A673 (cell line): ENCODE measurements at regions not wholly inside any gene's neighbourhood (a gene's known extent, or its start where the extent isn't known, plus 50 kb on each side); places are given as distances from the start of the nearest gene placed in this dataset.

Experiments
- BruUV-seq: library from RNA; stranded (reverse); fragments of 400-500 nt; replicated peaks from 2 replicates; lab custom pipeline; 2021; lab: Mats Ljungman, UMichigan
- CTCF ChIA-PET: fragments of 300-600 bp; sonication (Branson Sonifier 250); formaldehyde crosslinking; loops from one replicate; lab custom pipeline; 2022; ENCODE audit warnings: antibody characterized with exemption; lab: Charles Lee
- POLR2A ChIA-PET: fragments of 300-600 bp; sonication (Branson Sonifier 250); formaldehyde crosslinking; loops from one replicate; lab custom pipeline; 2022; ENCODE audit warnings: antibody characterized with exemption; ENCODE audit not compliant: low non-redundant PET; lab: Charles Lee
- DNase-seq: peaks from one replicate; pipeline ENCODE4 v3.0.0-alpha.2; 2015; ENCODE audit warnings: low spot score
- H3K27ac ChIP-seq: fragments of 200-600 bp; sonication (generic); 2 replicates; pipeline ENCODE4 v1.5.1; 2016; ENCODE audit warnings: mixed run types, low read depth, mild to moderate bottlenecking, mixed read lengths, antibody characterized with exemption, low read length; ENCODE audit not compliant: poor library complexity, severe bottlenecking
- H3K27me3 ChIP-seq: fragments of 200-600 bp; sonication (generic); replicated peaks from 2 replicates; pipeline ENCODE4 v1.6.1; 2017; ENCODE audit warnings: mixed run types, low read depth, mild to moderate bottlenecking, mixed read lengths, antibody characterized with exemption, low read length; ENCODE audit not compliant: insufficient read depth, poor library complexity
- H3K36me3 ChIP-seq: fragments of 200-600 bp; sonication (generic); 2 replicates; pipeline ENCODE4 v1.6.1; 2016; ENCODE audit warnings: mixed run types, mild to moderate bottlenecking, mixed read lengths, antibody characterized with exemption, low read length; ENCODE audit not compliant: insufficient read depth, poor library complexity, severe bottlenecking
- H3K4me1 ChIP-seq: fragments of 200-600 bp; sonication (generic); 2 replicates; pipeline ENCODE4 v1.6.1; 2017; ENCODE audit warnings: mixed run types, mild to moderate bottlenecking, mixed read lengths, antibody characterized with exemption, low read length; ENCODE audit not compliant: insufficient read depth, poor library complexity, severe bottlenecking
- H3K4me3 ChIP-seq: fragments of 200-600 bp; sonication (generic); 2 replicates; pipeline ENCODE4 v1.5.1; 2016; ENCODE audit warnings: low read depth, mixed run types, mild to moderate bottlenecking, mixed read lengths, low read length; ENCODE audit not compliant: poor library complexity, severe bottlenecking
- H3K9me3 ChIP-seq: fragments of 200-600 bp; sonication (generic); 2 replicates; pipeline ENCODE4 v1.6.1; 2016; ENCODE audit warnings: mixed run types, low read depth, mild to moderate bottlenecking, mixed read lengths, antibody characterized with exemption, low read length; ENCODE audit not compliant: poor library complexity, severe bottlenecking
- EZH2 ChIP-seq: fragments of 200-600 bp; sonication (generic); IDR thresholded peaks from 2 replicates; pipeline ENCODE4 v1.6.1; 2017; ENCODE audit warnings: borderline replicate concordance, low read depth, mild to moderate bottlenecking, mixed read lengths, antibody characterized with exemption, low read length; ENCODE audit not compliant: poor library complexity, severe bottlenecking
- intact Hi-C: fragments of 100-400 bp; cut with micrococcal nuclease; formaldehyde crosslinking; loops from one replicate; pipeline ENCODE4 v1.10.0; 2022; ENCODE audit not compliant: unreplicated experiment
- TF ChIP-seq, protein P1 (sequence below): fragments of 300-800, 200-600 bp; sonication (generic); conservative IDR thresholded peaks from 2 replicates; pipeline ENCODE4 v1.5.1; 2017; ENCODE audit warnings: low read depth, mild to moderate bottlenecking, antibody characterized with exemption, low read length, moderate library complexity, mixed read lengths

DNA sequence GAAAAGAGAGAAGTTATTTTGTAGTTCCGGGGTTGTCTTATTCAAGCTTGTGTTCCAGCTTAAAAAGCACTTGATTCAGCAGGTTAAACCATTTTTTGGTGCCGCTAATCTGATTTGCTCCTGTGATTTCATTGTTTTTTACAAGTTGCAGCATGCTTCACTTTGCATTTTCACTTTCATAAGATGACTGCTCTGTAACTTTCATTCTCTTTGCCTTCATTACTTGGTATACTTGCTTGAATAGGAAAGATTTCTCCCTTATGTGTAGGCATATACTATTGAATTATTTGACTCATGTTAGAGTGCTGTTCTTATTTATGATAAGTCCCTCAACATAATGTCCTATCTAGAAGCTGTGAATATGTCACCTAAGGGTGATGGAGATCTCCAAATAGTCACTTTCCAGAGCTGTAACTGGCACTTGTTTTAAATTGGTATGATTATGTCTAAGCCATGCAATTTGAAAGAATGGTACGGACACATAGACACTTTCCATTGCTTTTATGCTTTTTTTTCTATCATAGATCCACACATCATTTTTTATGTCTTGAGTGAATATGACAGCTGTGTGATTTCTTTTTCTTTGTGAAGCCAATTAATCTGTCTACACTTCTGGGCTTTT, 254.5 kb downstream of the DSEL start:
- ChIA-PET CTCF (no interaction called here), POLR2A (no interaction called here)
- DNase-seq = no peak
- Histone ChIP-seq H3K9me3 (no peaks in the 10 kb centered on the region), H3K27me3 (no peaks in the 10 kb centered on the region), H3K4me3 (no peak overlapping the region), H3K4me1 (no peaks in the 10 kb centered on the region), H3K27ac (no peak overlapping the region), H3K36me3 (no peaks in the 10 kb centered on the region)
- intact Hi-C loops = no loop called here
- no TSS peak for BruUV-seq
- TF ChIP-seq, protein P1, sequence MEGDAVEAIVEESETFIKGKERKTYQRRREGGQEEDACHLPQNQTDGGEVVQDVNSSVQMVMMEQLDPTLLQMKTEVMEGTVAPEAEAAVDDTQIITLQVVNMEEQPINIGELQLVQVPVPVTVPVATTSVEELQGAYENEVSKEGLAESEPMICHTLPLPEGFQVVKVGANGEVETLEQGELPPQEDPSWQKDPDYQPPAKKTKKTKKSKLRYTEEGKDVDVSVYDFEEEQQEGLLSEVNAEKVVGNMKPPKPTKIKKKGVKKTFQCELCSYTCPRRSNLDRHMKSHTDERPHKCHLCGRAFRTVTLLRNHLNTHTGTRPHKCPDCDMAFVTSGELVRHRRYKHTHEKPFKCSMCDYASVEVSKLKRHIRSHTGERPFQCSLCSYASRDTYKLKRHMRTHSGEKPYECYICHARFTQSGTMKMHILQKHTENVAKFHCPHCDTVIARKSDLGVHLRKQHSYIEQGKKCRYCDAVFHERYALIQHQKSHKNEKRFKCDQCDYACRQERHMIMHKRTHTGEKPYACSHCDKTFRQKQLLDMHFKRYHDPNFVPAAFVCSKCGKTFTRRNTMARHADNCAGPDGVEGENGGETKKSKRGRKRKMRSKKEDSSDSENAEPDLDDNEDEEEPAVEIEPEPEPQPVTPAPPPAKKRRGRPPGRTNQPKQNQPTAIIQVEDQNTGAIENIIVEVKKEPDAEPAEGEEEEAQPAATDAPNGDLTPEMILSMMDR = no peak
- no peak for TF ChIP-seq EZH2

DNA sequence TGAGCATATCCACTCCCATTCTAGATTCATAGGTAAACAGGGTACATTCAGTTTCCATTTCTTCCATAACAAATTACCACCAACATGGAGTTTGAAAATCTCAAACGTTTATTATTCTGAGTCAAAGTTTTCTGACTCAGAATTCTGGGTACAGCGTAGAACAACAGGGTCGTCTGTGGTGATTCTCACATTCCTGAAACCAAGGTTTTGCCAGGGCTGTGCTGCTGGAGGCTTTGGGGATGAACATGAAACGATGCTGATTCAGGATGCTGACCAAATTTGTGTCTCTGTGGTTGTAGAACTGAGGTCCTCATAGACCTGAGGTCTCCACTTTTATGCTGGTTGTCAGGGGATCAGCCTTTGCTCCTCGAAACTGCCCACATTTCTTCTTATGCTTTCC, 255.7 kb downstream of the DSEL start:
- no peak overlapping the region for H3K4me3 ChIP-seq
- BruUV-seq = no TSS peak
- no peaks in the 10 kb centered on the region for H3K9me3 ChIP-seq
- POLR2A ChIA-PET = no interaction called here
- H3K27me3 ChIP-seq = no peaks in the 10 kb centered on the region
- H3K27ac ChIP-seq = no peak overlapping the region
- TF ChIP-seq, protein P1 = no peak
- no peak for TF ChIP-seq EZH2
- CTCF ChIA-PET = no interaction called here
- no peak for DNase-seq
- no peaks in the 10 kb centered on the region for H3K4me1 ChIP-seq
- intact Hi-C loops = no loop called here
- H3K36me3 ChIP-seq = no peaks in the 10 kb centered on the region

DNA sequence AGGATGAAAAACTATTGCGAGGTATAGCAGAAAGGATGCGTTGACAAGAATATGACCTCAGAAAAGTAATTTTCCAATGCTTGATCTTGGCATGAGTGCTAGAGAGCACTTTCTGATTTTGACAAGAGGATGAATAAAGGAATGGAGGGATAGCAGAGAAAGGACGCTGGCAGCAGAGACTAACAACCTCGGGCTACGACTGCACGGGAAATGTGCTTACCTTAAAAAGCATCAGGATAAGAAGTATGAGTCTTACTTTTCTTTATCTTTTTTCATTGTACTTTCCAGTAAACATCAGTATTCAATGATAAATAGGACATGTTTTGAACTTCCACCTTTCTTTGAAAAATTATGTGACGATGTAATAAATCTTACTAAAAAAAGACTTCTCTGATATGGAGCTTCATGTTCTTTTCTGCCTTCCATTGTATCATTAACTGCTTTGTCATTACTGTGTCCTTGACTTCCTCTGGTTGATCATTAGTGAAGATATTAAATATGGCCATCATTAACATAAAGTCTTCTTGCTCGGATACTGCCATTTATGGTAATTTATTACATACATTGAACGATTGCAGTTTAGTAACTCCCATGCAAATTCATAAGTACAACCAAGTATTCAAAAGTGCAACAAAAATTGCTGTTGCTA, 265.6 kb downstream of the DSEL start:
- Histone ChIP-seq H3K9me3 (no peaks in the 10 kb centered on the region), H3K27ac (no peak overlapping the region), H3K36me3 (no peaks in the 10 kb centered on the region), H3K4me1 (no peaks in the 10 kb centered on the region), H3K4me3 (no peak overlapping the region), H3K27me3 (no peaks in the 10 kb centered on the region)
- no TSS peak for BruUV-seq
- ChIA-PET POLR2A (no interaction called here), CTCF (no interaction called here)
- intact Hi-C loops = no loop called here
- DNase-seq = no peak
- TF ChIP-seq EZH2 = no peak
- TF ChIP-seq, protein P1 = no peak
